Liver (tissue), 8 donors: ENCODE measurements at regions not wholly inside any gene's neighbourhood (a gene's known extent, or its start where the extent isn't known, plus 50 kb on each side); places are given as distances from the start of the nearest gene placed in this dataset.

Experiments
- DNase-seq: peaks from one replicate; pipeline ENCODE4 v3.0.0-alpha.2; 2017; ENCODE audit warnings: low spot score
- H3K27ac ChIP-seq, 2 donors: one replicate each; pipeline ENCODE4 v1.7.0; 2013; ENCODE audit warnings: inconsistent platforms in 2 of 2, low read length in 2 of 2, control low read depth in 1 of 2, low read depth in 1 of 2, mild to moderate bottlenecking in 1 of 2
- H3K27me3 ChIP-seq, 4 donors: one replicate each; pipeline versions ENCODE4 v1.6.1 to v1.7.0; 2013; ENCODE audit warnings: low read length in 3 of 4, inconsistent platforms in 1 of 4, mild to moderate bottlenecking in 1 of 4, moderate library complexity in 1 of 4; ENCODE audit not compliant: control insufficient read depth in 4 of 4, insufficient read depth in 4 of 4
- H3K36me3 ChIP-seq, 4 donors: one replicate each; pipeline versions ENCODE4 v1.6.1 to v1.7.0; 2013; ENCODE audit warnings: low read length in 3 of 4, mild to moderate bottlenecking in 3 of 4, low read depth in 1 of 4, moderate library complexity in 1 of 4; ENCODE audit not compliant: control insufficient read depth in 4 of 4, insufficient read depth in 3 of 4
- H3K4me1 ChIP-seq, 4 donors: one replicate each; pipeline versions ENCODE4 v1.6.1 to v1.7.0; 2013; ENCODE audit warnings: low read length in 3 of 4, mild to moderate bottlenecking in 3 of 4, moderate library complexity in 1 of 4; ENCODE audit not compliant: control insufficient read depth in 4 of 4, insufficient read depth in 4 of 4
- H3K4me3 ChIP-seq, 3 donors: one replicate each; pipeline versions ENCODE4 v1.6.1 to v1.7.0; 2013; ENCODE audit warnings: low read length in 3 of 3, control low read depth in 1 of 3, low read depth in 1 of 3, mild to moderate bottlenecking in 1 of 3
- H3K9ac ChIP-seq, 2 donors: one replicate each; pipeline ENCODE4 v1.7.0; 2013; ENCODE audit warnings: low read length in 2 of 2, mild to moderate bottlenecking in 2 of 2, moderate library complexity in 2 of 2, control low read depth in 1 of 2, low read depth in 1 of 2
- H3K9me3 ChIP-seq, 4 donors: one replicate each; pipeline versions ENCODE4 v1.6.1 to v1.7.0; 2013; ENCODE audit warnings: low read length in 3 of 4; ENCODE audit not compliant: control insufficient read depth in 4 of 4
- CTCF ChIP-seq: fragments of 150-350 bp; IDR thresholded peaks from 2 replicates; pipeline ENCODE4 v1.5.1; 2017; ENCODE audit warnings: improper control_type of control experiment, low read depth, low read length; ENCODE audit not compliant: missing input control
- EGR1 ChIP-seq, 2 donors: IDR thresholded peaks; 2 replicates each; pipeline ENCODE4 v1.6.1; 2016 to 2018; ENCODE audit warnings: antibody characterized with exemption in 2 of 2, low read depth in 2 of 2
- FOXA1 ChIP-seq: IDR thresholded peaks from 2 replicates; pipeline ENCODE4 v1.6.1; 2016; ENCODE audit warnings: antibody characterized with exemption
- FOXA2 ChIP-seq: IDR thresholded peaks from 2 replicates; pipeline ENCODE4 v1.6.1; 2016; ENCODE audit warnings: antibody characterized with exemption
- GABPA ChIP-seq, 2 donors: IDR thresholded peaks in 1 of 2; conservative IDR thresholded peaks in 1 of 2; 2 replicates each; pipeline ENCODE4 v1.6.1; 2016; ENCODE audit warnings: antibody characterized with exemption in 2 of 2, mild to moderate bottlenecking in 1 of 2, moderate library complexity in 1 of 2
- HNF4A ChIP-seq, 2 donors: conservative IDR thresholded peaks; 2 replicates each; pipeline ENCODE4 v1.6.1; 2016; ENCODE audit warnings: antibody characterized with exemption in 2 of 2, mild to moderate bottlenecking in 2 of 2
- JUND ChIP-seq, 2 donors: IDR thresholded peaks; 2 replicates each; pipeline ENCODE4 v1.6.1; 2016; ENCODE audit warnings: antibody characterized with exemption in 2 of 2
- MAX ChIP-seq: IDR thresholded peaks from 2 replicates; pipeline ENCODE4 v1.6.1; 2016; ENCODE audit warnings: antibody characterized with exemption
- RAD21 ChIP-seq, 2 donors: IDR thresholded peaks; 2 replicates each; pipeline ENCODE4 v1.6.1; 2016; ENCODE audit warnings: antibody characterized with exemption in 2 of 2, mild to moderate bottlenecking in 2 of 2
- REST ChIP-seq: IDR thresholded peaks from 2 replicates; pipeline ENCODE4 v1.6.1; 2016; ENCODE audit warnings: antibody characterized with exemption, mild to moderate bottlenecking
- RXRA ChIP-seq, 2 donors: IDR thresholded peaks; 2 replicates each; pipeline ENCODE4 v1.6.1; 2017 to 2018; ENCODE audit warnings: antibody characterized with exemption in 2 of 2, mild to moderate bottlenecking in 1 of 2
- SP1 ChIP-seq: IDR thresholded peaks from 2 replicates; pipeline ENCODE4 v1.6.1; 2018; ENCODE audit warnings: antibody characterized with exemption, mild to moderate bottlenecking
- YY1 ChIP-seq: IDR thresholded peaks from 2 replicates; pipeline ENCODE4 v1.6.1; 2016; ENCODE audit warnings: antibody characterized with exemption, mild to moderate bottlenecking
- WGBS: extraction: QIAGEN DNeasy Blood & Tissue Kit; methylation state at CpG from one replicate; pipeline ENCODE4 v1.1.7; 2013; 5-methylcytosine and 5-hydroxymethylcytosine counted together
- TF ChIP-seq, protein P1 (sequence below): IDR thresholded peaks from 2 replicates; pipeline ENCODE4 v1.6.1; 2016; ENCODE audit warnings: antibody characterized with exemption
- TF ChIP-seq, protein P2 (sequence below): IDR thresholded peaks from 2 replicates; pipeline ENCODE4 v1.6.1; 2016; ENCODE audit warnings: antibody characterized with exemption
- donor health status: healthy.
- donor health status: healthy.
- donor health status: healthy.
- donor health status: healthy.
- donor health status: healthy.

- TF ChIP-seq MAX, result no peak
Measured at GRCh38 chr1:208433971-208434370, 189.8 kb upstream of the PLXNA2 start (continued).

DNA sequence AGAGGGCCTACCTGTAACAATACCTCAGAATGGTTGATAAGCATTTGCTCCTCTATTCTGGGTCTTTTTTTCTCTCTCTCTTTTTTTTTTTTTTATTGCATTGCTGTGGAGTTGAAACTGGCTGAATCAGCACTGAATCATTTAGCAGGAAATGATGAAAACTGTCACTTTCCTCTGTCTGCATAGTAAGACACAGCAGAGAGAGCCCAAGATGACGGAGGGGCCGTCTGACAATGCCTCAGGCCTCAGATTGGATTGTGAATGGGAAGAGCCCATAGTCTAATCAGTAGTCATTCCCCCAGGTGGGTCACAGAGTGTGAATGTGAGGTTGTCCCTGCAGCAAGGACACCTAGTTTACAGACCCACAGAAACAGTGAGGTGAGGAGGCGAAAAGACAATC is 193.2 kb upstream of the PLXNA2 start:
- Histone ChIP-seq H3K4me1 (no peaks in the 10 kb centered on the region), H3K36me3 (no peaks in the 10 kb centered on the region), H3K27ac (no peak overlapping the region), H3K9ac (no peak overlapping the region), H3K9me3 (no peaks in the 10 kb centered on the region), H3K4me3 (no peak overlapping the region), H3K27me3 (no peaks in the 10 kb centered on the region)
- TF ChIP-seq EGR1 (IDR thresholded peaks at IDR 0.05; ENCODE audit: low read depth in 2 of 2), result no peak
- TF ChIP-seq JUND (IDR thresholded peaks at IDR 0.05), result no peak
- TF ChIP-seq RAD21 (IDR thresholded peaks at IDR 0.05), result no peak
- no peak for TF ChIP-seq RXRA (IDR thresholded peaks at IDR 0.05)
- no peak for TF ChIP-seq HNF4A (conservative IDR thresholded peaks at IDR 0.05)
- no peak for TF ChIP-seq GABPA (IDR thresholded peaks at IDR 0.05 in 1 of 2, conservative IDR thresholded peaks at IDR 0.05 in 1 of 2)
- TF ChIP-seq, protein P1, sequence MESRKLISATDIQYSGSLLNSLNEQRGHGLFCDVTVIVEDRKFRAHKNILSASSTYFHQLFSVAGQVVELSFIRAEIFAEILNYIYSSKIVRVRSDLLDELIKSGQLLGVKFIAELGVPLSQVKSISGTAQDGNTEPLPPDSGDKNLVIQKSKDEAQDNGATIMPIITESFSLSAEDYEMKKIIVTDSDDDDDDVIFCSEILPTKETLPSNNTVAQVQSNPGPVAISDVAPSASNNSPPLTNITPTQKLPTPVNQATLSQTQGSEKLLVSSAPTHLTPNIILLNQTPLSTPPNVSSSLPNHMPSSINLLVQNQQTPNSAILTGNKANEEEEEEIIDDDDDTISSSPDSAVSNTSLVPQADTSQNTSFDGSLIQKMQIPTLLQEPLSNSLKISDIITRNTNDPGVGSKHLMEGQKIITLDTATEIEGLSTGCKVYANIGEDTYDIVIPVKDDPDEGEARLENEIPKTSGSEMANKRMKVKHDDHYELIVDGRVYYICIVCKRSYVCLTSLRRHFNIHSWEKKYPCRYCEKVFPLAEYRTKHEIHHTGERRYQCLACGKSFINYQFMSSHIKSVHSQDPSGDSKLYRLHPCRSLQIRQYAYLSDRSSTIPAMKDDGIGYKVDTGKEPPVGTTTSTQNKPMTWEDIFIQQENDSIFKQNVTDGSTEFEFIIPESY, result no peak
- TF ChIP-seq, protein P2, sequence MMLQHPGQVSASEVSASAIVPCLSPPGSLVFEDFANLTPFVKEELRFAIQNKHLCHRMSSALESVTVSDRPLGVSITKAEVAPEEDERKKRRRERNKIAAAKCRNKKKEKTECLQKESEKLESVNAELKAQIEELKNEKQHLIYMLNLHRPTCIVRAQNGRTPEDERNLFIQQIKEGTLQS, result no peak
- no peak for TF ChIP-seq MAX
- no peak for TF ChIP-seq REST
- TF ChIP-seq YY1, result no peak
- TF ChIP-seq FOXA1, result no peak
- no peak for TF ChIP-seq FOXA2
- no peak for DNase-seq
- WGBS, result 75% methylated on average over 3 of the region's 3 CpGs

DNA sequence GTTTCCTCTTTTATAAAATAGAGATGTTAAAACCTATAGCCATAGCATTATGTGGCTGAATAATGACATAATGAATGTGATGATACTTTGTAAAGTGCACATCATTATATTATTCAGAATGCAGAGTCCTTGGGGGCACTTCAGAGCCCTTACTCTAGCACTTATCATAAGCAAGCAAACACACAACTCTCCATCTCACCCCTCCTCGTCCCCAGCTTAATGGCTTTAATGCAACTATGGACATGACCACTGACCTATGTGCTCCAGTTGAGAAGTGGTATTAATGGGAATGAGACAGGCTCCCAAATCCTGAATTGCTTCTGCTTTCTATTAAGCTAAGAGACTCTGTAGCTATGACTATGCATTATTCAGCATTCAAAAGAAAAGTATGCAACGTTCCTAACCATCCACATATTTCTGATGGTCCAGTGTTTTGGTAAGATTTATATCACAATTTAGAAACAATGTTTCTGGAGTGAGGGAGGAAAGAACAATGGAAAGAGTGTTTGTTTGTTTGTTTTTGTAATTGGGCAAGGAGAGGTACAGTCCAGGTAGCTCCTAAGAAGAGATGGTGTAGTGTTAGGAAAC is 194.0 kb upstream of the PLXNA2 start:
- no peak overlapping the region for H3K4me3 ChIP-seq
- 42% methylated on average over 2 of the region's 2 CpGs for WGBS
- H3K9ac ChIP-seq, result no peak overlapping the region
- no peaks in the 10 kb centered on the region for H3K4me1 ChIP-seq
- no peak for DNase-seq
- H3K27me3 ChIP-seq, result no peaks in the 10 kb centered on the region
- no peaks in the 10 kb centered on the region for H3K9me3 ChIP-seq
- H3K36me3 ChIP-seq, result no peaks in the 10 kb centered on the region
- H3K27ac ChIP-seq, result no peak overlapping the region
- TF ChIP-seq HNF4A (conservative IDR thresholded peaks at IDR 0.05), result no peak
- no peak for TF ChIP-seq FOXA2
- TF ChIP-seq RXRA (IDR thresholded peaks at IDR 0.05), result no peak
- TF ChIP-seq CTCF, result no peak
- TF ChIP-seq, protein P1, result no peak
- no peak for TF ChIP-seq SP1
- no peak for TF ChIP-seq RAD21 (IDR thresholded peaks at IDR 0.05)
- no peak for TF ChIP-seq REST
